Motor neuron (in vitro differentiated cells): ENCODE measurements at regions not wholly inside any gene's neighbourhood (a gene's known extent, or its start where the extent isn't known, plus 50 kb on each side); places are given as distances from the start of the nearest gene placed in this dataset.

Experiments used
- ATAC-seq, 8 experiments: fragments of 200-7000 bp; cut with Tn5 transposase; replicated peaks in 6 of 8; 2 replicates each; pipeline ENCODE4 v1.8.0; 2021; ENCODE audit warnings: mild to moderate bottlenecking in 8 of 8, moderate library complexity in 8 of 8
- H3K27ac ChIP-seq, 2 donors: fragments of 250-450 bp; sonication (Bioruptor Pico); 2 replicates each; pipeline ENCODE4 v1.9.0; 2021; ENCODE audit warnings: antibody characterized with exemption in 2 of 2, mild to moderate bottlenecking in 2 of 2, moderate library complexity in 1 of 2
- H3K4me1 ChIP-seq, 2 donors: fragments of 250-450 bp; sonication (Bioruptor Pico); replicated peaks in 1 of 2; 2 replicates each; pipeline ENCODE4 v1.6.1; 2021; ENCODE audit warnings: antibody characterized with exemption in 2 of 2, mild to moderate bottlenecking in 2 of 2, moderate library complexity in 1 of 2
- H3K4me3 ChIP-seq, 5 donors: fragments of 250-450 bp; sonication (Bioruptor Pico); 2 replicates each; pipeline ENCODE4 v1.9.0; 2021; ENCODE audit warnings: antibody characterized with exemption in 5 of 5, mild to moderate bottlenecking in 5 of 5, moderate library complexity in 4 of 5
- WGBS, 10 experiments: fragments of 450-650 bp; shearing (Covaris generic); methylation state at CpG; one replicate each; pipeline ENCODE4 v1.0.0; 2022; 5-methylcytosine and 5-hydroxymethylcytosine counted together
- in situ Hi-C, 9 experiments: fragments of 400-800 bp; cut with MboI; loops; one replicate each; pipeline ENCODE4 v1.15.0; 2021; ENCODE audit warnings: low sequenced_read_pairs in 9 of 9, low pct_unique_long_range_greater_than_20kb in 2 of 9; ENCODE audit not compliant: unreplicated experiment in 9 of 9

DNA sequence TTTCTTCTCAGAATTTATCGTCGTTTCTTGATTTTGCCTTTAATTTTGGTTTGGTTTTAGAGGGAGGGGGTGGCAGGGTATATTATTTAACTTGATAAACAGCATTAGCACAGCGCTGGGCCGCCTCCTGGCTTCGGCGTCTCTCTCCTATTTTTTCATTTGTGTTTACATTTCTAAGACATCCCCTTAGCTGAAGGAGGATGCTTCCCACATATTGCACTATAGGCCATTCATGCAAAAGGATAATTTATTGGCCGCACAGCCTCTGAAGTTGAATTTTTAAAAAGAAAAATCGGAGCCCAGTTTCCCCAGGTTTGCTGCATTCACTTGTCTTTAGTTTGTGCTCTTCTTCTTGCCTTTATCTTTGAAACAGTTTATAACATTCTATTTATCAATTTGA lies 497.4 kb upstream of the ZFHX3 start:
- in situ Hi-C loops: loop anchor here in 1 of 9 experiments (25.0 kb wide), 1 partner anchor 483 kb away; no protein-coding TSS in a partner anchor
- 0 to 73% (median 20%) methylated on average over 2 to 8 of the region's 8 CpGs; no CpG with 5 or more reads in 2 of the 10 experiments for WGBS, 10 experiments
- H3K27ac ChIP-seq: peak overlapping the region; percentile 69 to 92
- ATAC-seq: peak in 2 of 8 experiments; percentile 18 to 20
- H3K4me1 ChIP-seq: peaks cover 63 to 67% of the 10 kb centered on the region in 2 donors
- H3K4me3 ChIP-seq: peak overlapping the region in 4 of 5 donors; percentile 28 to 38 (median 30)

DNA sequence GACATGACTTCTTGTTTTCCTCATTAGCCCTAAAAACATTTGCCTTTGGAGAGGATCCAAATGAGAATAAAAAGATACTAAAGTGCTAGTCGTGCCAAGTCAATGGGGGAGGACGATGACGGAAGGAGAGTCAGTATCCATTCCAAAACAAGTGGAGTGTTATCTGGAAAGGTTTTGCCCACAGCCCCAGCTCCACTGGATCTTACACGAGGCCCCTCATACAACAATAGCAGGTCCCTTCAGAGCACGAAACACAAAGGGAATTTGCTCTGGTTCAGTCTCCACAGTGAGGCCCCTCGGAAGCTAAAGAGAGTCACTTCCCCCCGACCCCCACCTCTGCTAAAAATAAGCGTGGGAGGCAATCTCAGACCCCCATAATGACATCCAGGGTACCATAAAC lies 496.9 kb upstream of the ZFHX3 start:
- in situ Hi-C loops: loop anchor here in 1 of 9 experiments (25.0 kb wide), 1 partner anchor 483 kb away; no protein-coding TSS in a partner anchor
- ATAC-seq: peak in 4 of 8 experiments; percentile 12 to 21 (median 12)
- WGBS, 10 experiments: 0 to 40% (median 20%) methylated on average over 1 to 5 of the region's 8 CpGs; no CpG with 5 or more reads in 3 of the 10 experiments
- peak overlapping the region; percentile 69 to 92 for H3K27ac ChIP-seq
- H3K4me1 ChIP-seq: peaks cover 60 to 62% of the 10 kb centered on the region in 2 donors
- H3K4me3 ChIP-seq: peak overlapping the region in 4 of 5 donors; percentile 28 to 38 (median 30)

DNA sequence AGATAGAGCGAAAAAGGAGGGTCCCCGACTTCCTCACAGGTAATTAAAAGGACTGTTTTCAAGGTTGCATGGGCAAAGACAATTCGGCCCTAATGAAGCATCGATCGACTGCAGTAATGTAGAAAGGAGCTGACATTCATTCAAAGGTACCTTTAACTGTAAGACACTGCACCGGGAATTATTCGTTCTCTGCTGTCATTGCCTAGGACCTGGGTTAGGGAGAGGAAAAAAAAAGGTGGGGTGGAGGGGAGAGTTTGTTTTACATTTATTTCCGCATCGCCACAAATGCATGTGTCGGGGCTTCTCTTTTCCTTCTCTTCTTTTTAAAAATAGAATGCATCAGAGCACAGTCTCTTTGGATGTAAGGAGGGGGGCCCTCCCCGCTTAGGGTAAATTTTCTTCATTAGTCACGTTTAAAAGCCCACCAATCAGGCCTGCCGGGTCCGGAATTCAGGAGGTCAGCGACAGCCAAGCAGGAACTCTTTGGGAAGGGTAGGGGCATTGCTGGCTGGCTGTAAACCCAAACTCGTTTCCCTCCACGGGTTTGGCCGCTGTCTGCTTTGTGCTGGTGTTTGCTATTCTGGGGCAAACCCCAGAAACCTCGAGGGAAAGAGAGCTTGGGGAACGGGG lies 496.2 kb upstream of the ZFHX3 start:
- ATAC-seq: peak in 5 of 8 experiments; percentile 11 to 59 (median 50)
- peak overlapping the region; percentile 6 to 38 (median 29) for H3K4me3 ChIP-seq

DNA sequence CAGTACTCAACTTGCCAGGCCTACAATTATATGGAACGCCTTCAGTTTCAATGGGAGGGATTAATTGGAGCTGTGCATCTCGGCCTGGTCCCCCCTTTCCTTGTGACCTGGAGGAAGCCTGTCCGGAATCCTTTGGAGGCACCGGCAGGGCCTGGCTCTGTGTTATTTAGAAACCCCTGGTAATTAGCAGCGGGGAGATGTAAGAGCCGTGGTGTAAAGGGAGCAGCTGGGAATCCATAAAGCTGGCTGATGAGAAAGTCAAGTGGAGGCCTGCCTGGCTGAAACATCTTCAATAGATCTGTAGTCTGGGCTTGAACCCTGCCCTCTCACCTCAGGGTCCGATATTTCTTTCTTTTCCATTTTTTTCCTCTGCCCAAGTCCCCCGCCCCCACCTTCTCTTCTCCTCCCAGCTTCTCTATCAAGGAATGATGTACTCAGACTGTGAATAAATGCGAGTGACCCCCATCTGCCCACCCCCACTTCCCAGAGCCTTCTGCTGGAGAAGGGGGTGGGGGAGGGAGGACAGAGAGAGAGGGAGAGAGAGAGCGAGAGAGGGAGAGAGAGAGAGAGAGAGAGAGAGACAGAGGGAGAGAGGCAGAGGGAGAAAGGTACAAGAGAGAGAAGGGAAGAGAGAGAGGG lies 495.5 kb upstream of the ZFHX3 start:
- ATAC-seq: peak in 5 of 8 experiments; percentile 3 to 64 (median 48)
- H3K4me1 ChIP-seq: peaks cover 49 to 54% of the 10 kb centered on the region in 2 donors
- H3K27ac ChIP-seq: peak overlapping the region; percentile 53 to 92
- in situ Hi-C loops: loop anchor here in 1 of 9 experiments (25.0 kb wide), 1 partner anchor 481 kb away; no protein-coding TSS in a partner anchor
- peak overlapping the region; percentile 6 to 38 (median 29) for H3K4me3 ChIP-seq
- 0 to 44% (median 17%) methylated on average over 3 to 6 of the region's 10 CpGs; no CpG with 5 or more reads in 4 of the 10 experiments for WGBS, 10 experiments

More for the DNA sequence above, 496.2 kb upstream of the ZFHX3 start:
- H3K4me1 ChIP-seq: peaks cover 54 to 55% of the 10 kb centered on the region in 2 donors
- H3K27ac ChIP-seq: peak overlapping the region; percentile 53 to 92
- in situ Hi-C loops: loop anchor here in 1 of 9 experiments (25.0 kb wide), 1 partner anchor 482 kb away; no protein-coding TSS in a partner anchor
- WGBS, 10 experiments: 3 to 51% (median 20%) methylated on average over 1 to 12 of the region's 20 CpGs; no CpG with 5 or more reads in 1 of the 10 experiments

DNA sequence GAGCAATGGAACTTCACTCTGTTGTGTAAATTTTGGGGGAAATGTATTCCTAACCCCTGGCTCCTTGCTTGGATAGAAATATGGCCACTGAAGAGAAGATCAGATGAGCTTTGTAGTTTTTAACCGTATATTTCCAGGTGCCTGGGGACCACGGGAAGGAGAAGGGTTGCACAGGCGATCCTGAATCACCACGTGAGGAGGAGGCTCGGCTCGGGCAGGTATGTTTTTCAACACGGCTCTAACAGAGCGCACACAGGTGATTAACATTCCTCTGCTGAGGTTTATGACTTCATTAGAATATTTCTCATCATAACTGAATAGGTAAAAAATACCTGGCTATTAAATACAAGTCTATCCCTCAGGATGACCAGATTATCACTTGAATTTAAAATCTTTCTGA lies 495.0 kb upstream of the ZFHX3 start:
- Histone ChIP-seq H3K4me3 (peak overlapping the region in 2 of 5 donors; percentile 29 to 31), H3K4me1 (peaks cover 44 to 54% of the 10 kb centered on the region in 2 donors), H3K27ac (peak overlapping the region; percentile 43 to 92)
- WGBS, 10 experiments: 0 to 100% (median 80%) methylated on average over 1 to 8 of the region's 8 CpGs; no CpG with 5 or more reads in 1 of the 10 experiments
- ATAC-seq: no peak
- in situ Hi-C loops: loop anchor here in 1 of 9 experiments (25.0 kb wide), 1 partner anchor 481 kb away; no protein-coding TSS in a partner anchor

DNA sequence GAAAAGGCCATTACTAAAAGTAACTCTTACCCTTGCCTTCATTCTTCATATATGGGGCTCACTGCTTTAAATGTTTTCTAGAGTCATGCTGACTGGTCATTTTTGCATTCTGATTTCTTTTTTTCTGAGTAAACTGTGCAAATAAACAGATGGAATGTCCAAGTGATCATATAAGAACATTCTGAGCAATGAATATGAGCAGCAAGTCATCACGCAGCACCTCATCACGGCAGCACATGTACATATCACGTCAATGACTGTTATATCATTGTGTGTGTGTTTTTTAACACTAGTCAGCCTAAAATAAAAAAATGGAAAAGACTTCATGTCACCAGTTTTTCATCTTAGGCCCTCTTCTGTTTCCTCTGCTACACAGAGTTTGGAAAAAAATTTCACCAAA lies 490.0 kb upstream of the ZFHX3 start:
- Histone ChIP-seq H3K27ac (no peak overlapping the region), H3K4me3 (no peak overlapping the region), H3K4me1 (peaks cover 8 to 11% of the 10 kb centered on the region in 2 donors)
- no peak for ATAC-seq
- in situ Hi-C loops: loop anchor here in 1 of 9 experiments (25.0 kb wide), 1 partner anchor 476 kb away; no protein-coding TSS in a partner anchor
- WGBS, 10 experiments: 25 to 100% (median 89%) methylated on average over 1 to 3 of the region's 3 CpGs; no CpG with 5 or more reads in 2 of the 10 experiments

DNA sequence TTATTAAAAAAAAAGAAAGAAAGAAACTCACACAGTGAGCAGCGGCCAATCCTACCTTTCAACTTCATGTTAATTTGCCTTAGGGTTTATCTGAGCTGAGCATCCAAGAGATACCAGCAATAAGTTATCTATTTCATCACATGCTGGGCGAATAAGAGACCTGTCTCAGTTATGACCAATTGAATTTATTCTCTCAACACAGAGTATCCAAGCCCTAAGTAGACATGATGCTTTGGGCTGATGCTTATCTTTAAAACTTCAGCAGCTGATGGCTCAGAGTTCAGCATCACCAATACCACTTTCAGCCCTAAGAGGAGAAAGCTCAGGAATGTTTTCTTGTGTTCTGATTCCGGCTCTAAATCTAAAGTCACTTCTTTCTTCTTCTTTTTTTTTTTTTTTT lies 489.0 kb upstream of the ZFHX3 start:
- Histone ChIP-seq H3K4me1 (peaks cover 1 to 6% of the 10 kb centered on the region in 2 donors), H3K4me3 (no peak overlapping the region), H3K27ac (no peak overlapping the region)
- 0 to 94% (median 55%) methylated on average over 1 to 3 of the region's 3 CpGs; no CpG with 5 or more reads in 2 of the 10 experiments for WGBS, 10 experiments
- no peak for ATAC-seq
- in situ Hi-C loops: loop anchor here in 1 of 9 experiments (25.0 kb wide), 1 partner anchor 475 kb away; no protein-coding TSS in a partner anchor

DNA sequence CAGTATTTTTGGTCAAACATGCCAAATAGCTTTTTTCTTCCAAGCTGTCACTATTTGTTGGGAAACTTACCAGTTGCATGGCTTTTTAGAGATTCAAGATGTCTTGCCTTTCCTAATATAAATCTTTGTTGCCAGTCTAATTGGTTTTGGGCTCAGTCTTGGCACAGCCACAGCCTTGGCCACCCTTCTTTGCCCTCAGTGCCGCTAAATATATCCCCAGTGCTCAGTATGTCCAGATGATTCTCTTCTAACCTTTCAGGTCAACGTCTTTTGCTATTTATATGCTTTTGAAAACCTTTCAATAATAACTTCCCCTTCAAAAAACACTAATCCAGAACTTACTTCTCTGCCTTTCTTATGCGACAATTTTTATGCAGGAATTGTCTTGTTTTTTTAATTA lies 483.1 kb upstream of the ZFHX3 start:
- H3K27ac ChIP-seq: no peak overlapping the region
- in situ Hi-C loops: loop anchor here in 1 of 9 experiments (25.0 kb wide), 1 partner anchor 469 kb away; no protein-coding TSS in a partner anchor
- ATAC-seq: no peak
- WGBS, 10 experiments: 0 to 94% (median 17%) methylated on average over 1 to 3 of the region's 3 CpGs; no CpG with 5 or more reads in 2 of the 10 experiments
- peaks cover 11 to 32% of the 10 kb centered on the region in 2 donors for H3K4me1 ChIP-seq
- H3K4me3 ChIP-seq: no peak overlapping the region

DNA sequence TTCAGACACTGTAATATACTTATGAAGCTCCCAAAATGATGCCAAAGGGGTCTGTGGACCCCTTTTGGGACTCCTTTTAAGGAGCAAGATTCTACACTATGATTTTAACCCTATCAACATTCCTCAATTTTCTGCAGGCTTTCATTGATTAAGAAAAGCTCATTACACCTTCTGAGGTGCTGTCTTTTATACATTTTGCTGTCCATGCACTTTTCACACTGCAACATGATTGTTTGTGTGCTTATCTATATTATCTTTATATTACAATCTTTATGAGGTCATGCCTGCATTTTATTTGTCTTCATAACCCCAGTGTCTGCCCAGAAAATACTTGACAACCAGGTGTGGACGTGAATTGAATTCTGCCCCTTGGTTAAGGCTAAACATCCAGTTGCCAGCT lies 482.6 kb upstream of the ZFHX3 start:
- in situ Hi-C loops: loop anchor here in 1 of 9 experiments (25.0 kb wide), 1 partner anchor 468 kb away; no protein-coding TSS in a partner anchor
- H3K27ac ChIP-seq: no peak overlapping the region
- ATAC-seq: no peak
- no peak overlapping the region for H3K4me3 ChIP-seq
- H3K4me1 ChIP-seq: peaks cover 15 to 36% of the 10 kb centered on the region in 2 donors
- 0 to 100% (median 78%) methylated on average over 1 of the region's 1 CpG; no CpG with 5 or more reads in 2 of the 10 experiments for WGBS, 10 experiments

DNA sequence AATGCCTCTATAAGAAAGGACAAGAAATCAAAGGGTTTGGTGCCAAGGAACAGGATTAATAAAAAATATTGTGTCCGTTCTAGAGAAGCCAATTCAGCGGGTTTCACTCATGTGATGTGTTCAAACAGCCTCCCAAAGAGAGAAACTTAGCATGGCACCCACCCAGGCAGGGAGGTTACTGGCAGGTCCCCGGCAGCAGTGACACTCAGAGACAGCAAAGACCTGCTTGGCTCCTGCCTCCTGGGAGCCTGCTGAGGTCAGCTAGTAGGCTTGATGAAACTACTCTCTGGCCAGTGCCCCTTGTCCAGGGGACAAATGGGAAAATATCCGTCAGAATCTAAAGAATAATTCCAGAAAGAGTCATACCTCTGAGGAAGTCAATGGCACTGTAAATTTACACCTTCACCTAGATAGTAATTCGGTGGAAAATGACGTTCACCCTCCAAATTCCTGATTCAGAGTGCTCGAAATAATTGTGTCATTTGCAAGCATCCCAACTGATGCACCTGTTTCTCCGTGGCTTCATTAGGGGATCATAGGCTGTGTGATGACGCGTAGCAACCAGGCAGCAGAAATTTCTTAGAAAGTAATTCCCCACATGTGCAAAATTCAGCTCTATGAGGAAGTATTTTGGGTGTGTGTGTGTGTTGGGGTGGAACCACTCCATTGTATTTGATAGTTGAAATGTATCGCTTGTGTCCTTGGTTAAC lies 481.5 kb upstream of the ZFHX3 start:
- peaks cover 26 to 47% of the 10 kb centered on the region in 2 donors for H3K4me1 ChIP-seq
- no peak for ATAC-seq
- H3K4me3 ChIP-seq: no peak overlapping the region
- WGBS, 10 experiments: 17 to 100% (median 90%) methylated on average over 2 to 10 of the region's 11 CpGs
- no peak overlapping the region for H3K27ac ChIP-seq
- in situ Hi-C loops: loop anchor here in 1 of 9 experiments (25.0 kb wide), 1 partner anchor 467 kb away; no protein-coding TSS in a partner anchor

DNA sequence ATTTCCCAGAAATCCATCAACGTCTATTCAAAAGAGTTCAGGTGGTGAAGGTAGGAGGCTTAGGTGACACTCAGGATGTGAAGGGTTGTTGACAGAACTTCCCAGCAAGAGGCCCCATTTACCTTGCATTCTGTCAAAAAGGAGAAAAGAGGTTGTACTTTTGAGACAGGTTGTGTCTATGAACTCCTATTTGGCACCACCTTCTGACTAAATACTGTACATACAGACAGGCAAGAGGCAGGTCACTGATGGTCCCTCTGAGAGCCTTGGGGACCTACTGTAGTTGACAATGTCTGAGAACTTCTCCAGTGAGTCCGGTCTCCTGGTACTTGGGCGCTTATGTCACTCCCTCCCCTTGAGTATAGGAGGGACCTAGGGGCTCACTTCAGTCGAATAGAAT lies 479.3 kb upstream of the ZFHX3 start:
- Histone ChIP-seq H3K27ac (peak overlapping the region in 1 of 2 donors; percentile 36), H3K4me1 (peaks cover 37 to 60% of the 10 kb centered on the region in 2 donors), H3K4me3 (no peak overlapping the region)
- in situ Hi-C loops: loop anchor here in 1 of 9 experiments (25.0 kb wide), 1 partner anchor 465 kb away; no protein-coding TSS in a partner anchor
- ATAC-seq: no peak
- 8 to 94% (median 80%) methylated on average over 1 to 4 of the region's 4 CpGs; no CpG with 5 or more reads in 1 of the 10 experiments for WGBS, 10 experiments
